ENCODE measurements at regions not wholly inside any gene's neighbourhood (a gene's known extent, or its start where the extent isn't known, plus 50 kb on each side); places are given as distances from the start of the nearest gene placed in this dataset.

DNA sequence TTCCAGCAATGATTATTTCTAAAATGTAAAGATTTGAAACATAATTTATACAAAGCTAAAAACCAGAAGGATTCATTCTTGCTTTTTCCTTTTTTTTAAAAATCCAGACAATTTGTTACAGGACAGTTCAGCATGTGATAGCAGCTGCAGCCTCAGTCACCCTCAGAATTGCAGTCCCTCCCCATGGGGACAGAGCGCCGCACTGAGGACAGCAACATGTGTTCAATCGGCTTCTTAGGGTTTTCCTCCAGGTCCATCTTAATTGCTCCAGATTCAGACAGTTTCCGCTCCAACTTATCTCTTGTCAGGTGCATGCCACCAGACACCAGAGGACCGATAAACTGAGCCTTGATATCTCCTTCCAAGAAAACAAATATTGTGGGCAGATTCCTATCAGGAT, 134.9 kb upstream of the TBC1D5 start:
- no peak for TF ChIP-seq POLR2A (IDR thresholded peaks at IDR 0.05)
- TF ChIP-seq, protein P1, sequence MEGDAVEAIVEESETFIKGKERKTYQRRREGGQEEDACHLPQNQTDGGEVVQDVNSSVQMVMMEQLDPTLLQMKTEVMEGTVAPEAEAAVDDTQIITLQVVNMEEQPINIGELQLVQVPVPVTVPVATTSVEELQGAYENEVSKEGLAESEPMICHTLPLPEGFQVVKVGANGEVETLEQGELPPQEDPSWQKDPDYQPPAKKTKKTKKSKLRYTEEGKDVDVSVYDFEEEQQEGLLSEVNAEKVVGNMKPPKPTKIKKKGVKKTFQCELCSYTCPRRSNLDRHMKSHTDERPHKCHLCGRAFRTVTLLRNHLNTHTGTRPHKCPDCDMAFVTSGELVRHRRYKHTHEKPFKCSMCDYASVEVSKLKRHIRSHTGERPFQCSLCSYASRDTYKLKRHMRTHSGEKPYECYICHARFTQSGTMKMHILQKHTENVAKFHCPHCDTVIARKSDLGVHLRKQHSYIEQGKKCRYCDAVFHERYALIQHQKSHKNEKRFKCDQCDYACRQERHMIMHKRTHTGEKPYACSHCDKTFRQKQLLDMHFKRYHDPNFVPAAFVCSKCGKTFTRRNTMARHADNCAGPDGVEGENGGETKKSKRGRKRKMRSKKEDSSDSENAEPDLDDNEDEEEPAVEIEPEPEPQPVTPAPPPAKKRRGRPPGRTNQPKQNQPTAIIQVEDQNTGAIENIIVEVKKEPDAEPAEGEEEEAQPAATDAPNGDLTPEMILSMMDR (IDR thresholded peaks at IDR 0.05 in 4 of 5, conservative IDR thresholded peaks at IDR 0.05 in 1 of 5) = no peak
